H1 (cell line): ENCODE measurements at regions not wholly inside any gene's neighbourhood (a gene's known extent, or its start where the extent isn't known, plus 50 kb on each side); places are given as distances from the start of the nearest gene placed in this dataset.

ENCODE experiments used
- CEBPB ChIP-seq: IDR thresholded peaks from 2 replicates; pipeline ENCODE4 v1.6.1; 2012; ENCODE audit warnings: low read depth, low read length
- EGR1 ChIP-seq: IDR thresholded peaks from 2 replicates; pipeline ENCODE4 v1.6.1; 2011; ENCODE audit warnings: low read depth, low read length, borderline replicate concordance
- EZH2 ChIP-seq: fragments of 200-600 bp; sonication (generic); IDR thresholded peaks from 2 replicates; pipeline ENCODE4 v1.7.1; 2012; ENCODE audit warnings: low read depth, mild to moderate bottlenecking, moderate library complexity, low read length, inconsistent platforms; ENCODE audit not compliant: severe bottlenecking
- MAFK ChIP-seq: IDR thresholded peaks from 2 replicates; pipeline ENCODE4 v1.6.1; 2012; ENCODE audit warnings: low read depth, mild to moderate bottlenecking, improper control_type of control experiment, low read length
- MAX ChIP-seq: IDR thresholded peaks from 2 replicates; pipeline ENCODE4 v1.6.1; 2012; ENCODE audit warnings: inconsistent platforms
- POLR2A ChIP-seq, 2 experiments: IDR thresholded peaks; 1 replicate in 1 of 2; 2 replicates in 1 of 2; pipeline ENCODE4 v1.6.1; 2011; ENCODE audit warnings: low read depth in 2 of 2, low read length in 2 of 2, mild to moderate bottlenecking in 2 of 2; ENCODE audit errors: control extremely low read depth in 1 of 2
- RAD21 ChIP-seq, 2 experiments: IDR thresholded peaks in 1 of 2; conservative IDR thresholded peaks in 1 of 2; 2 replicates each; pipeline ENCODE4 v1.6.1; 2011; ENCODE audit warnings: low read depth in 2 of 2, low read length in 2 of 2, improper control_type of control experiment in 1 of 2, inconsistent platforms in 1 of 2, mild to moderate bottlenecking in 1 of 2, moderate library complexity in 1 of 2
- RXRA ChIP-seq: IDR thresholded peaks from 2 replicates; pipeline ENCODE4 v1.6.1; 2011; ENCODE audit warnings: low read depth, mild to moderate bottlenecking, low read length, moderate library complexity; ENCODE audit not compliant: insufficient read depth
- SP2 ChIP-seq: IDR thresholded peaks from 2 replicates; pipeline ENCODE4 v1.6.1; 2012; ENCODE audit warnings: mild to moderate bottlenecking, low read length, inconsistent platforms
- SRF ChIP-seq: IDR thresholded peaks from 2 replicates; pipeline ENCODE4 v1.6.1; 2011; ENCODE audit warnings: mild to moderate bottlenecking, low read depth, low read length, moderate library complexity
- YY1 ChIP-seq: IDR thresholded peaks from 2 replicates; pipeline ENCODE4 v1.6.1; 2011; ENCODE audit warnings: low read depth, mild to moderate bottlenecking, low read length
- ZNF274 ChIP-seq: IDR thresholded peaks from 2 replicates; pipeline ENCODE4 v1.7.0; 2012; ENCODE audit warnings: low read length, borderline replicate concordance; ENCODE audit errors: extremely low read depth
- TF ChIP-seq, protein P1 (sequence below), 3 experiments: IDR thresholded peaks; 1 replicate in 2 of 3; 2 replicates in 1 of 3; pipeline versions ENCODE4 v1.5.1 to v1.6.1; 2011; ENCODE audit warnings: low read length in 3 of 3, mild to moderate bottlenecking in 3 of 3, inconsistent platforms in 2 of 3, low read depth in 1 of 3, moderate library complexity in 1 of 3; ENCODE audit not compliant: insufficient read depth in 1 of 3; ENCODE audit errors: control extremely low read depth in 1 of 3

GRCh38 chr3:27844052-27844675 is 122.0 kb upstream of the EOMES start:
- TF ChIP-seq EZH2 (no peak), RAD21 (IDR thresholded peaks at IDR 0.05 in 1 of 2, conservative IDR thresholded peaks at IDR 0.05 in 1 of 2; ENCODE audit: low read depth in 2 of 2, low read length in 2 of 2) (no peak), POLR2A (IDR thresholded peaks at IDR 0.05; ENCODE audit: control extremely low read depth in 1 of 2, low read depth in 2 of 2, low read length in 2 of 2) (no peak), RXRA (no peak), EGR1 (no peak), ZNF274 (no peak), MAX (no peak), CEBPB (no peak), SRF (no peak), YY1 (no peak), SP2 (no peak), MAFK (no peak)
- TF ChIP-seq, protein P1, sequence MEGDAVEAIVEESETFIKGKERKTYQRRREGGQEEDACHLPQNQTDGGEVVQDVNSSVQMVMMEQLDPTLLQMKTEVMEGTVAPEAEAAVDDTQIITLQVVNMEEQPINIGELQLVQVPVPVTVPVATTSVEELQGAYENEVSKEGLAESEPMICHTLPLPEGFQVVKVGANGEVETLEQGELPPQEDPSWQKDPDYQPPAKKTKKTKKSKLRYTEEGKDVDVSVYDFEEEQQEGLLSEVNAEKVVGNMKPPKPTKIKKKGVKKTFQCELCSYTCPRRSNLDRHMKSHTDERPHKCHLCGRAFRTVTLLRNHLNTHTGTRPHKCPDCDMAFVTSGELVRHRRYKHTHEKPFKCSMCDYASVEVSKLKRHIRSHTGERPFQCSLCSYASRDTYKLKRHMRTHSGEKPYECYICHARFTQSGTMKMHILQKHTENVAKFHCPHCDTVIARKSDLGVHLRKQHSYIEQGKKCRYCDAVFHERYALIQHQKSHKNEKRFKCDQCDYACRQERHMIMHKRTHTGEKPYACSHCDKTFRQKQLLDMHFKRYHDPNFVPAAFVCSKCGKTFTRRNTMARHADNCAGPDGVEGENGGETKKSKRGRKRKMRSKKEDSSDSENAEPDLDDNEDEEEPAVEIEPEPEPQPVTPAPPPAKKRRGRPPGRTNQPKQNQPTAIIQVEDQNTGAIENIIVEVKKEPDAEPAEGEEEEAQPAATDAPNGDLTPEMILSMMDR (IDR thresholded peaks at IDR 0.05; ENCODE audit: control extremely low read depth in 1 of 3, insufficient read depth in 1 of 3, low read depth in 1 of 3, low read length in 3 of 3), result no peak
